AG08396 (cell line): ENCODE measurements at regions not wholly inside any gene's neighbourhood (a gene's known extent, or its start where the extent isn't known, plus 50 kb on each side); places are given as distances from the start of the nearest gene placed in this dataset.
"Not testable (repeated sequence)": the region's sequence is repeated elsewhere in the genome, so short reads cannot be mapped to it uniquely, and the experiment has no call there.

Source experiments
- DNase-seq: peaks from one replicate; pipeline ENCODE4 v3.0.0; 2012; ENCODE audit warnings: low spot score, mixed read lengths

DNA sequence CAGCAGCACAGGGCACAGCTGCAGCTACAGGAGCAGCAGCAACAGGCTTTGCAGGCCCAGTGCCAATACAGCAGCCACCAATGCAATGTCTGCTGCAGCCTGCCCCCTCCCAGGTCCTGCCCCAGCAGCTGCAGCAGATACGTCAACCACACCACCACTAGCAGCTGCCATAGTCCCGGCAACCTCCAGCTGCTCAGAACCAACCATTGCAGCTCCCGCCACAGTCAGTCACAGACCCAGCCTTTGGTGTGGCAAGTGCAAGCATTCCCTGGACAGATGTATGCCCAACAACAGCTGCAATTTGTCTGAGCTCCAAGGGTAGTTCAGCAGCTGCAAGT, 53.3 kb upstream of the TUBA3E start:
- DNase-seq = no peak

DNA sequence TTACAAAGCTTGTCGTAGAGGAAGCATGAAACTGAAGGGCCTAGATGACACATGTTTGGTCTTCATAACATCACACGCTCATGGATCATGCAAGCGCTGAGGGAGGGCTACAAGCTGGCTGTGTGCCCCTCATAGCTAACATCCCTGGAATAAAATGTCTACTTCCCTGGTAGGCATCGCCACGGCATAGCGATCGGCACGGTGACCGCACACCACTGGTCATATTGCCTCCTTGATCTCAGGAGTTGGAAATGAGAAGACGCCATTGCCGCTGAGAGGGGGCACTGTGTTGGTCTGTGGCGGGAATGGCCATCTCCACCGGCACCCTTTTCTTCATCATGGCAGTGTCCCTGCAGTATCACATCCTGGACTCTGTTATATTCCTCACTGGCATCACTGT, 50.1 kb upstream of the TUBA3E start:
- DNase-seq = not testable (repeated sequence)
